GM23338 (cell line): ENCODE measurements at regions not wholly inside any gene's neighbourhood (a gene's known extent, or its start where the extent isn't known, plus 50 kb on each side); places are given as distances from the start of the nearest gene placed in this dataset.

Experiments
- ATAC-seq: fragments of 200-7000 bp; cut with Tn5 transposase; 3 replicates; pipeline ENCODE4 v1.9.1; 2020
- DNase-seq: peaks from one replicate; pipeline ENCODE4 v3.0.0-alpha.2; 2015; ENCODE audit warnings: low spot score
- H2AFZ ChIP-seq: fragments of 200-600 bp; sonication (generic); 2 replicates; pipeline ENCODE4 v1.8.0; 2016; ENCODE audit warnings: antibody characterized with exemption, mild to moderate bottlenecking, moderate library complexity
- H3F3A ChIP-seq: fragments of 200-600 bp; sonication (generic); replicated peaks from 2 replicates; pipeline ENCODE4 v1.8.0; 2017; ENCODE audit warnings: antibody characterized with exemption, mixed run types, low read depth
- H3K27ac ChIP-seq: fragments of 200-600 bp; sonication (generic); 2 replicates; pipeline ENCODE4 v1.6.1; 2016; ENCODE audit warnings: low read depth
- H3K27me3 ChIP-seq: fragments of 200-600 bp; sonication (generic); 2 replicates; pipeline ENCODE4 v1.8.0; 2016; ENCODE audit warnings: mild to moderate bottlenecking, mixed run types, moderate library complexity; ENCODE audit not compliant: insufficient read depth
- H3K36me3 ChIP-seq: fragments of 200-600 bp; sonication (generic); 2 replicates; pipeline ENCODE4 v1.8.0; 2016; ENCODE audit warnings: mild to moderate bottlenecking; ENCODE audit not compliant: insufficient read depth
- H3K4me1 ChIP-seq: fragments of 200-600 bp; sonication (generic); 2 replicates; pipeline ENCODE4 v1.8.0; 2016; ENCODE audit warnings: mild to moderate bottlenecking, moderate library complexity; ENCODE audit not compliant: insufficient read depth
- H3K4me2 ChIP-seq: fragments of 200-600 bp; sonication (generic); 2 replicates; pipeline ENCODE4 v1.7.1; 2017; ENCODE audit warnings: mixed run types
- H3K4me3 ChIP-seq: fragments of 200-600 bp; sonication (generic); 2 replicates; pipeline ENCODE4 v1.6.1; 2016; ENCODE audit warnings: mixed run types
- H3K79me2 ChIP-seq: fragments of 200-600 bp; sonication (generic); replicated peaks from 2 replicates; pipeline ENCODE4 v1.8.0; 2017; ENCODE audit warnings: mild to moderate bottlenecking; ENCODE audit not compliant: insufficient read depth
- H3K9me2 ChIP-seq: fragments of 200-600 bp; sonication (generic); 2 replicates; pipeline ENCODE4 v1.8.0; 2017; ENCODE audit not compliant: insufficient read depth
- H4K20me1 ChIP-seq: fragments of 200-600 bp; sonication (generic); replicated peaks from 2 replicates; pipeline ENCODE4 v1.8.0; 2017; ENCODE audit warnings: mild to moderate bottlenecking; ENCODE audit not compliant: insufficient read depth
- H3K27ac Mint-ChIP-seq: 2 replicates; pipeline ENCODE4 v1.8.0; 2020; ENCODE audit warnings: inconsistent platforms, mild to moderate bottlenecking, moderate library complexity, mixed read lengths
- H3K27me3 Mint-ChIP-seq: 3 replicates; pipeline ENCODE4 v1.8.0; 2022; ENCODE audit warnings: low read depth, mild to moderate bottlenecking, moderate library complexity, mixed read lengths, inconsistent platforms; ENCODE audit not compliant: insufficient read depth, poor library complexity
- H3K36me3 Mint-ChIP-seq: 3 replicates; pipeline ENCODE4 v1.8.0; 2021; ENCODE audit warnings: low read depth, mild to moderate bottlenecking, inconsistent platforms, moderate library complexity, mixed read lengths
- H3K4me1 Mint-ChIP-seq: 3 replicates; pipeline ENCODE4 v1.8.0; 2020; ENCODE audit warnings: mild to moderate bottlenecking, inconsistent platforms, mixed read lengths
- H3K4me3 Mint-ChIP-seq: 3 replicates; pipeline ENCODE4 v1.8.0; 2021; ENCODE audit warnings: moderate library complexity, mild to moderate bottlenecking, inconsistent platforms, mixed read lengths
- H3K9me3 Mint-ChIP-seq: 3 replicates; pipeline ENCODE4 v1.8.0; 2020; ENCODE audit warnings: moderate library complexity, mild to moderate bottlenecking, inconsistent platforms, mixed read lengths
- CREB1 ChIP-seq: fragments of 250-450 bp; sonication (Bioruptor Pico); IDR thresholded peaks from 2 replicates; pipeline ENCODE4 v1.5.0; 2020; ENCODE audit warnings: low read depth, mild to moderate bottlenecking, moderate library complexity
- CTCF ChIP-seq, 2 experiments: fragments of 200-600 bp in 1 of 2; sonication (generic) in 1 of 2; conservative IDR thresholded peaks; 2 replicates each; pipeline versions ENCODE4 v1.5.1 to v1.6.1; 2016 to 2017; ENCODE audit warnings: antibody characterized with exemption in 2 of 2, low read depth in 2 of 2, mild to moderate bottlenecking in 2 of 2, moderate library complexity in 1 of 2
- EZH2 ChIP-seq: fragments of 200-600 bp; sonication (generic); IDR thresholded peaks from one replicate; pipeline ENCODE4 v1.8.0; 2017; ENCODE audit warnings: antibody characterized with exemption, mild to moderate bottlenecking, low read depth; ENCODE audit not compliant: unreplicated experiment
- EZH2phosphoT487 ChIP-seq: fragments of 200-600 bp; sonication (generic); IDR thresholded peaks from one replicate; pipeline ENCODE4 v1.8.1; 2018; ENCODE audit warnings: antibody characterized with exemption; ENCODE audit not compliant: unreplicated experiment
- JUNB ChIP-seq: IDR thresholded peaks from one replicate; pipeline ENCODE4 v1.6.1; 2016; ENCODE audit warnings: antibody characterized with exemption; ENCODE audit not compliant: unreplicated experiment
- NANOG ChIP-seq: IDR thresholded peaks from 2 replicates; pipeline ENCODE4 v1.6.1; 2016; ENCODE audit warnings: antibody characterized with exemption, borderline replicate concordance
- POLR2AphosphoS5 ChIP-seq: IDR thresholded peaks from 2 replicates; pipeline ENCODE4 v1.6.1; 2016; ENCODE audit warnings: antibody characterized with exemption, low read depth
- REST ChIP-seq: IDR thresholded peaks from one replicate; pipeline ENCODE4 v1.6.1; 2018; ENCODE audit warnings: antibody characterized with exemption; ENCODE audit not compliant: unreplicated experiment
- STAT1 ChIP-seq: IDR thresholded peaks from one replicate; pipeline ENCODE4 v1.6.1; 2016; ENCODE audit warnings: antibody characterized with exemption; ENCODE audit not compliant: unreplicated experiment
- ZNF114 ChIP-seq: fragments of 250-450 bp; sonication (Bioruptor Pico); IDR thresholded peaks from 2 replicates; pipeline ENCODE4 v1.5.0; 2020; ENCODE audit warnings: mild to moderate bottlenecking, moderate library complexity
- ZNF331 ChIP-seq: fragments of 250-450 bp; sonication (Bioruptor Pico); IDR thresholded peaks from 2 replicates; pipeline ENCODE4 v1.5.0; 2020; ENCODE audit warnings: low read depth, mild to moderate bottlenecking, moderate library complexity
- TF ChIP-seq, protein P1 (sequence below): fragments of 250-450 bp; sonication (Bioruptor Pico); IDR thresholded peaks from 2 replicates; pipeline ENCODE4 v1.5.0; 2020; ENCODE audit warnings: mild to moderate bottlenecking, moderate library complexity
- TF ChIP-seq, protein P2 (sequence below): IDR thresholded peaks from 2 replicates; pipeline ENCODE4 v1.6.1; 2016; ENCODE audit warnings: antibody characterized with exemption

GRCh38 chr10:55881588-55881987 is 479.5 kb downstream of the ZWINT start (continued):
- TF ChIP-seq CREB1 (CRISPR knock-in tag): no peak
- no peak for TF ChIP-seq ZNF114 (CRISPR knock-in tag)
- no peak for TF ChIP-seq ZNF331

DNA sequence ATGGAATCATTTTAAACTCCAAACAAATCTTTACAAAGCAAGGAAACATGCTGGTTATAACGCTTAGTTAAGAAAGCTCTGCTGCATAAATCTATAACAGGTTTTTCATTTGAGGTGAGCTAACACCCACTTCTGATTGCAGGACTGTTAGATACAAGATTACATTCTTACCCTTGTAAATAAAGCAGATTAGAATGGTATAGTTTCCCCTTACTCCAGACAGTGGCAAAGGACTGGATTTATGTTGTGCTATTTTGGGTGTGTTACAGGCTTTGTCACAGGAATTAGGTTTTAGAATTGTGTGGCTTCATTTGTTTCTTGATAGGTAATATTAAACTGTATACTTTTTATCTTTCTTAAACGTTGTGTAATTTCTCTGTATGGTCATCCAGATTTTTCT is 487.6 kb downstream of the ZWINT start:
- Histone ChIP-seq H4K20me1 (no peaks in the 10 kb centered on the region), H3K79me2 (no peaks in the 10 kb centered on the region), H3F3A (no peaks in the 10 kb centered on the region), H3K27me3 (no peaks in the 10 kb centered on the region), H3K9me2 (no peaks in the 10 kb centered on the region), H2AFZ (no peak overlapping the region), H3K27ac (no peak overlapping the region), H3K4me2 (no peak overlapping the region), H3K4me3 (no peak overlapping the region), H3K4me1 (no peaks in the 10 kb centered on the region), H3K36me3 (no peaks in the 10 kb centered on the region)
- Mint-ChIP-seq H3K36me3 (no peaks in the 10 kb centered on the region; the same call in 2 of the 3 replicates), H3K4me1 (no peaks in the 10 kb centered on the region; the same call in 1 of the 3 replicates), H3K4me3 (no peak overlapping the region), H3K9me3 (no peaks in the 10 kb centered on the region; the same call in 2 of the 3 replicates), H3K27ac (no peak overlapping the region), H3K27me3 (no peaks in the 10 kb centered on the region)
- DNase-seq: no peak
- TF ChIP-seq ZNF331 (no peak), NANOG (no peak), CTCF (conservative IDR thresholded peaks at IDR 0.05; ENCODE audit: low read depth in 2 of 2) (no peak), EZH2 (no peak), CREB1 (CRISPR knock-in tag) (no peak), JUNB (no peak), REST (no peak), STAT1 (no peak), ZNF114 (CRISPR knock-in tag) (no peak), POLR2AphosphoS5 (no peak), EZH2phosphoT487 (no peak)
- TF ChIP-seq, protein P1, sequence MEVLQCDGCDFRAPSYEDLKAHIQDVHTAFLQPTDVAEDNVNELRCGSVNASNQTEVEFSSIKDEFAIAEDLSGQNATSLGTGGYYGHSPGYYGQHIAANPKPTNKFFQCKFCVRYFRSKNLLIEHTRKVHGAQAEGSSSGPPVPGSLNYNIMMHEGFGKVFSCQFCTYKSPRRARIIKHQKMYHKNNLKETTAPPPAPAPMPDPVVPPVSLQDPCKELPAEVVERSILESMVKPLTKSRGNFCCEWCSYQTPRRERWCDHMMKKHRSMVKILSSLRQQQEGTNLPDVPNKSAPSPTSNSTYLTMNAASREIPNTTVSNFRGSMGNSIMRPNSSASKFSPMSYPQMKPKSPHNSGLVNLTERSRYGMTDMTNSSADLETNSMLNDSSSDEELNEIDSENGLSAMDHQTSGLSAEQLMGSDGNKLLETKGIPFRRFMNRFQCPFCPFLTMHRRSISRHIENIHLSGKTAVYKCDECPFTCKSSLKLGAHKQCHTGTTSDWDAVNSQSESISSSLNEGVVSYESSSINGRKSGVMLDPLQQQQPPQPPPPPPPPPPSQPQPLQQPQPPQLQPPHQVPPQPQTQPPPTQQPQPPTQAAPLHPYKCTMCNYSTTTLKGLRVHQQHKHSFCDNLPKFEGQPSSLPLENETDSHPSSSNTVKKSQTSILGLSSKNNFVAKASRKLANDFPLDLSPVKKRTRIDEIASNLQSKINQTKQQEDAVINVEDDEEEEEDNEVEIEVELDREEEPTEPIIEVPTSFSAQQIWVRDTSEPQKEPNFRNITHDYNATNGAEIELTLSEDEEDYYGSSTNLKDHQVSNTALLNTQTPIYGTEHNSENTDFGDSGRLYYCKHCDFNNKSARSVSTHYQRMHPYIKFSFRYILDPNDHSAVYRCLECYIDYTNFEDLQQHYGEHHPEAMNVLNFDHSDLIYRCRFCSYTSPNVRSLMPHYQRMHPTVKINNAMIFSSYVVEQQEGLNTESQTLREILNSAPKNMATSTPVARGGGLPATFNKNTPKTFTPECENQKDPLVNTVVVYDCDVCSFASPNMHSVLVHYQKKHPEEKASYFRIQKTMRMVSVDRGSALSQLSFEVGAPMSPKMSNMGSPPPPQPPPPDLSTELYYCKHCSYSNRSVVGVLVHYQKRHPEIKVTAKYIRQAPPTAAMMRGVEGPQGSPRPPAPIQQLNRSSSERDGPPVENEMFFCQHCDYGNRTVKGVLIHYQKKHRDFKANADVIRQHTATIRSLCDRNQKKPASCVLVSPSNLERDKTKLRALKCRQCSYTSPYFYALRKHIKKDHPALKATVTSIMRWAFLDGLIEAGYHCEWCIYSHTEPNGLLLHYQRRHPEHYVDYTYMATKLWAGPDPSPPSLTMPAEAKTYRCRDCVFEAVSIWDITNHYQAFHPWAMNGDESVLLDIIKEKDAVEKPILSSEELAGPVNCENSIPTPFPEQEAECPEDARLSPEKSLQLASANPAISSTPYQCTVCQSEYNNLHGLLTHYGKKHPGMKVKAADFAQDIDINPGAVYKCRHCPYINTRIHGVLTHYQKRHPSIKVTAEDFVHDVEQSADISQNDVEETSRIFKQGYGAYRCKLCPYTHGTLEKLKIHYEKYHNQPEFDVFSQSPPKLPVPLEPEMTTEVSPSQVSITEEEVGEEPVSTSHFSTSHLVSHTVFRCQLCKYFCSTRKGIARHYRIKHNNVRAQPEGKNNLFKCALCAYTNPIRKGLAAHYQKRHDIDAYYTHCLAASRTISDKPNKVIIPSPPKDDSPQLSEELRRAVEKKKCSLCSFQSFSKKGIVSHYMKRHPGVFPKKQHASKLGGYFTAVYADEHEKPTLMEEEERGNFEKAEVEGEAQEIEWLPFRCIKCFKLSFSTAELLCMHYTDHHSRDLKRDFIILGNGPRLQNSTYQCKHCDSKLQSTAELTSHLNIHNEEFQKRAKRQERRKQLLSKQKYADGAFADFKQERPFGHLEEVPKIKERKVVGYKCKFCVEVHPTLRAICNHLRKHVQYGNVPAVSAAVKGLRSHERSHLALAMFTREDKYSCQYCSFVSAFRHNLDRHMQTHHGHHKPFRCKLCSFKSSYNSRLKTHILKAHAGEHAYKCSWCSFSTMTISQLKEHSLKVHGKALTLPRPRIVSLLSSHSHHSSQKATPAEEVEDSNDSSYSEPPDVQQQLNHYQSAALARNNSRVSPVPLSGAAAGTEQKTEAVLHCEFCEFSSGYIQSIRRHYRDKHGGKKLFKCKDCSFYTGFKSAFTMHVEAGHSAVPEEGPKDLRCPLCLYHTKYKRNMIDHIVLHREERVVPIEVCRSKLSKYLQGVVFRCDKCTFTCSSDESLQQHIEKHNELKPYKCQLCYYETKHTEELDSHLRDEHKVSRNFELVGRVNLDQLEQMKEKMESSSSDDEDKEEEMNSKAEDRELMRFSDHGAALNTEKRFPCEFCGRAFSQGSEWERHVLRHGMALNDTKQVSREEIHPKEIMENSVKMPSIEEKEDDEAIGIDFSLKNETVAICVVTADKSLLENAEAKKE: no peak
- TF ChIP-seq, protein P2, sequence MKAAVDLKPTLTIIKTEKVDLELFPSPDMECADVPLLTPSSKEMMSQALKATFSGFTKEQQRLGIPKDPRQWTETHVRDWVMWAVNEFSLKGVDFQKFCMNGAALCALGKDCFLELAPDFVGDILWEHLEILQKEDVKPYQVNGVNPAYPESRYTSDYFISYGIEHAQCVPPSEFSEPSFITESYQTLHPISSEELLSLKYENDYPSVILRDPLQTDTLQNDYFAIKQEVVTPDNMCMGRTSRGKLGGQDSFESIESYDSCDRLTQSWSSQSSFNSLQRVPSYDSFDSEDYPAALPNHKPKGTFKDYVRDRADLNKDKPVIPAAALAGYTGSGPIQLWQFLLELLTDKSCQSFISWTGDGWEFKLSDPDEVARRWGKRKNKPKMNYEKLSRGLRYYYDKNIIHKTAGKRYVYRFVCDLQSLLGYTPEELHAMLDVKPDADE: no peak
- no peak for ATAC-seq
